Left ventricle myocardium inferior (tissue), 1 donor: ENCODE measurements at regions not wholly inside any gene's neighbourhood (a gene's known extent, or its start where the extent isn't known, plus 50 kb on each side); places are given as distances from the start of the nearest gene placed in this dataset.
"Not testable (repeated sequence)": the region's sequence is repeated elsewhere in the genome, so short reads cannot be mapped to it uniquely, and the experiment has no call there.

Experiments
- DNase-seq: peaks from one replicate; pipeline ENCODE4 v3.0.0-alpha.2; 2020
- H3K27ac ChIP-seq: fragments of 200-600 bp; replicated peaks from 2 replicates; pipeline ENCODE4 v1.8.0; 2021
- H3K27me3 ChIP-seq: fragments of 200-600 bp; 2 replicates; pipeline ENCODE4 v1.8.0; 2021; ENCODE audit warnings: low read depth
- H3K36me3 ChIP-seq: fragments of 200-600 bp; 2 replicates; pipeline ENCODE4 v1.8.0; 2021
- H3K4me1 ChIP-seq: fragments of 200-600 bp; 2 replicates; pipeline ENCODE4 v1.8.0; 2021
- H3K4me3 ChIP-seq: fragments of 200-600 bp; 2 replicates; pipeline ENCODE4 v1.8.0; 2021; ENCODE audit warnings: mild to moderate bottlenecking, moderate library complexity
- H3K9me3 ChIP-seq: fragments of 200-600 bp; replicated peaks from 2 replicates; pipeline ENCODE4 v1.8.0; 2021
- CTCF ChIP-seq: fragments of 200-600 bp; IDR thresholded peaks from 2 replicates; pipeline ENCODE4 v1.8.0; 2021; ENCODE audit warnings: antibody characterized with exemption, mild to moderate bottlenecking, borderline replicate concordance
- intact Hi-C: fragments of 100-400 bp; cut with micrococcal nuclease; formaldehyde crosslinking; loops from one replicate; pipeline ENCODE4 v1.11.0; 2022
- donor health status: DM: no; HTN: yes; CAD: no; lungs with severe emphysema.

- intact Hi-C loops: no loop called here
- Histone ChIP-seq H3K4me3 (no peak overlapping the region), H3K27me3 (no peaks in the 10 kb centered on the region), H3K27ac (no peak overlapping the region), H3K4me1 (no peaks in the 10 kb centered on the region), H3K36me3 (no peaks in the 10 kb centered on the region), H3K9me3 (peaks cover 7% of the 10 kb centered on the region)
- DNase-seq: no peak
- no peak for TF ChIP-seq CTCF
Observed at GRCh38 chr4:134085496-134085895, 116.1 kb downstream of the PABPC4L start.

DNA sequence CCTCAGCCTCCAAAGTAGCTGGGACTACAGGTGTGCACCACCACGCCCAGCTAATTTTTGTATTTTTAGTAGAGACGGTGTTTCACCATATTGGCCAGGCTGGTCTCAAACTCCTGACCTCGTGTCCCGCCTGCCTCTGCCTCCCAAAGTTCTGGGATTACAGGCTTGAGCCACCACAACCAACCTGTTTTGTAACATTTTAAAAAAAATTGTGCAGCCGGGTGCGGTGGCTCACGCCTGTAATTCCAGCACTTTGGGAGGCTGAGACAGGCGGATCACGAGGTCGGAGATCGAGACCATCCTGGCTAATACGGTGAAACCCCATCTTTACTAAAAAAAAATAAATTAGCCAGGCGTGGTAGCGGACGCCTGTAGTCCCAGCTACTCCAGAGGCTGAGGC, 122.5 kb downstream of the PABPC4L start:
- intact Hi-C loops: not testable (repeated sequence)

DNA sequence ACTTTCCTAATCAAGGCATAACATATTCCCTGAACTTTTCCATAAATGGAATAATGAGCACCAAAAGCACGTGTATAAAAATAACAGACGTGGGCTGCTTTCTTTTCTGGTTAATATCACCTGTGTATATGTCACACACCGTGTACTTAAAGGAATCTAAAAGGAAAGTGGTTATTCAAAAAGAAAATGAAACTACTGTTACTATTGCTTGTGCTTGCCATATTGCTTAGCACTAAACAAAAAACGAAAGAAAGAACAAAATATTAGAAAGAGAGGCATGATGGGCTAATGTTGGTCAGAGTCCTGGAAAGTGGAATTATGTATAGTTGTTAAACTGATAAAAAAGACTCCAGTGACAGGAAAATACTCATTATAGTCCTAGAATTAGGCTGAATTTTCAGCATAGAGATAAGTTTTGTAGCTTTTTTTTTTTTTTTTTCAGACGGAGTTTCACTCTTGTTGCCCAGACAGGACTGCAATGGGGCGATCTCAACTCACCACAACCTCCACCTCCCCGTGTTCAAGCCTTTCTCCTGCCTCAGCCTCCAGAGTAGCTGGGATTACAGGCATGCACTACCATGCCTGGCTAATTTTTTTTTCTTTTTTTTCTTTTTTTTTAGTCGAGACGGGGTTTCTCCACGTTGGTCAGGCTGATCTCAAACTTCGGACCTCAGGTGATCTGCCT, 123.2 kb downstream of the PABPC4L start:
- H3K9me3 ChIP-seq: no peaks in the 10 kb centered on the region
- intact Hi-C loops: no loop called here

More for the DNA sequence above, 122.5 kb downstream of the PABPC4L start:
- not testable (repeated sequence) for H3K9me3 ChIP-seq, H3K36me3 ChIP-seq, H3K4me3 ChIP-seq, H3K4me1 ChIP-seq, H3K27me3 ChIP-seq, DNase-seq, H3K27ac ChIP-seq

DNA sequence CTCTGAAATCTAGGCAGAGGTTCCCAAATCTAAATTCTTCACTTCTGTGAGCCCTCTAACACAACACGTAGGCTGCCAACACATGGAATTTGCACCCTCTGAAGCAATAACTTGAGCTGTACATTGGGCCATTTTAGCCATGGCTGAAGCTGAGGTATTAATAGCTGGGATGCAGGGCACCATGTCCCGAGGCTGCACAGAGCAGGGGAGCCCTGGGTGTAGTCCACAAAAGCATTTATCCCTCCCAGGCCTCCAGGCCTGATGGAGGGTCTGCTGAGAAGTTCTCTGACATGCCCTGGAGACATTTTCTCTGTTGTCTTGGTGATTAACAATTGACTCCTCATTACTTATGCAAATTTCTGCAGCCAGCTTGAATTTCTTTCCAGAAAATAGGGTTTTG, 127.9 kb downstream of the PABPC4L start:
- no peaks in the 10 kb centered on the region for H3K4me1 ChIP-seq
- no peaks in the 10 kb centered on the region for H3K36me3 ChIP-seq
- no peak overlapping the region for H3K4me3 ChIP-seq
- no peak overlapping the region for H3K27ac ChIP-seq
- intact Hi-C loops: no loop called here
- H3K9me3 ChIP-seq: no peaks in the 10 kb centered on the region
- DNase-seq: no peak
- no peak for TF ChIP-seq CTCF
- H3K27me3 ChIP-seq: no peaks in the 10 kb centered on the region

More for the DNA sequence above, 123.2 kb downstream of the PABPC4L start:
- H3K27ac ChIP-seq: no peak overlapping the region
- no peak for DNase-seq
- H3K4me1 ChIP-seq: no peaks in the 10 kb centered on the region
- H3K27me3 ChIP-seq: no peaks in the 10 kb centered on the region
- H3K4me3 ChIP-seq: no peak overlapping the region
- no peak for TF ChIP-seq CTCF
- H3K36me3 ChIP-seq: no peaks in the 10 kb centered on the region

DNA sequence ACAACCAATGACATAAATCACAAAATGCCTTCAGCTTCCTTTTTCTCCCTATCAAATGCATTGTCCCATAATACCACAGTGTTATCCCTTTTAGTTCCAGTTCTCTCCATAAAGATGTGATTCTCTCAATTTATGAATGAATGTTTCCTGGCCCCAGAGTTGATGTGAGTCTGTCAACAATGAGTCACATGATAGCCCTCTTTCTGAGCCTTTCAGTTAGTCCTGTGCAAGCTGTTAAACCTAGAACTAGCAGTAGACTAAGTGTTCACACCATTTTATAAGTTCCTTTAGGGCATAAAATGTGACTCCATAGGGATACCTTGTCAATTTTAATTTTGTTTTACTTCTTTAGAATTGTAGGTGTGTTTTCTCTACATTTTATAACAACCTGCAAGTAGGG, 129.5 kb downstream of the PABPC4L start:
- H3K27me3 ChIP-seq: no peaks in the 10 kb centered on the region
- H3K36me3 ChIP-seq: no peaks in the 10 kb centered on the region
- H3K27ac ChIP-seq: no peak overlapping the region
- no peak for DNase-seq
- peaks cover 5% of the 10 kb centered on the region for H3K9me3 ChIP-seq
- no peaks in the 10 kb centered on the region for H3K4me1 ChIP-seq
- intact Hi-C loops: no loop called here
- TF ChIP-seq CTCF: no peak
- no peak overlapping the region for H3K4me3 ChIP-seq

- intact Hi-C loops: no loop called here
- DNase-seq: no peak
- peaks cover 5% of the 10 kb centered on the region for H3K9me3 ChIP-seq
Observed at GRCh38 chr4:134070174-134070573, 131.4 kb downstream of the PABPC4L start.

More at GRCh38 chr4:134070174-134070573, 131.4 kb downstream of the PABPC4L start:
- no peaks in the 10 kb centered on the region for H3K36me3 ChIP-seq
- no peaks in the 10 kb centered on the region for H3K4me1 ChIP-seq
- H3K27ac ChIP-seq: no peak overlapping the region
- H3K27me3 ChIP-seq: no peaks in the 10 kb centered on the region
- no peak for TF ChIP-seq CTCF
- no peak overlapping the region for H3K4me3 ChIP-seq
